ENCODE measurements at regions not wholly inside any gene's neighbourhood (a gene's known extent, or its start where the extent isn't known, plus 50 kb on each side); places are given as distances from the start of the nearest gene placed in this dataset.

GRCh38 chr15:100803171-100803440 is 76.5 kb upstream of the ALDH1A3 start:
- H3K4me2 ChIP-seq (ENCODE audit: insufficient read depth, low read length) = no peak overlapping the region
- TF ChIP-seq NFE2 (IDR thresholded peaks at IDR 0.05; ENCODE audit: low read depth) (no peak), CBFA2T2 (conservative IDR thresholded peaks at IDR 0.05) (no peak), ZNF395 (CRISPR knock-in tag; IDR thresholded peaks at IDR 0.05) (no peak), MAFK (IDR thresholded peaks at IDR 0.05; ENCODE audit: low read length) (no peak), ZNF518B (CRISPR knock-in tag; IDR thresholded peaks at IDR 0.05) (no peak), MAFG (tag; conservative IDR thresholded peaks at IDR 0.05) (no peak)
- ChIA-PET CTCF (ENCODE audit: low intra/inter-chr PET ratio) (no interaction called here), POLR2A (no interaction called here)
- no TSS peak for BruUV-seq (replicated peaks)
- WGBS (ENCODE audit: insufficient coverage, low coverage, missing lambda C conversion rate) = 3% methylated on average over 3 of the region's 3 CpGs
- DNase-seq (ENCODE audit: extremely low read depth in 1 of 4, low spot score in 3 of 4) = no peak
- in situ Hi-C loops (cut with MboI) = no loop called here
- FAIRE-seq = no peak
- peaks cover 0 to 17% of the 10 kb centered on the region in 2 experiments; a peak in 2 of 5 replicates for H3K27me3 ChIP-seq (ENCODE audit: control insufficient read depth in 2 of 2, insufficient read depth in 2 of 2, low read length in 2 of 2)
- no peaks in the 10 kb centered on the region for H3K79me2 ChIP-seq (ENCODE audit: control insufficient read depth, insufficient read depth, low read length)
- no peaks in the 10 kb centered on the region; the same call in 1 of the 2 replicates for H4K20me1 ChIP-seq (replicated peaks; ENCODE audit: control insufficient read depth, insufficient read depth, low read length)
- no peak for ATAC-seq
- no peak overlapping the region for H3K4me3 ChIP-seq
- no peak overlapping the region for H2AFZ ChIP-seq (ENCODE audit: low read depth, low read length)
- no peak overlapping the region for H3K9ac ChIP-seq (ENCODE audit: insufficient read depth in 1 of 2, low read depth in 2 of 2, low read length in 2 of 2)
- 0 out of 5 replicates have a peak, but pooled peaks cover 0 to 3% of the 10 kb centered on the region in 2 experiments for H3K4me1 ChIP-seq (replicated peaks in 1 of 2; ENCODE audit: control insufficient read depth in 2 of 2, insufficient read depth in 2 of 2, low read length in 2 of 2)
- intact Hi-C loops (cut with micrococcal nuclease) = no loop called here
- no peaks in the 10 kb centered on the region for H3K36me3 ChIP-seq (ENCODE audit: control insufficient read depth, insufficient read depth, low read length)
- H3K9me3 ChIP-seq (replicated peaks; ENCODE audit: control insufficient read depth, insufficient read depth, low read depth, low read length) = no peaks in the 10 kb centered on the region
- H3K27ac ChIP-seq (ENCODE audit: extremely low read depth, low read depth, low read length) = no peak overlapping the region
- H3K9me1 ChIP-seq (ENCODE audit: control insufficient read depth, insufficient read depth, low read length) = no peaks in the 10 kb centered on the region

All from K562 (cell line).